ENCODE measurements at regions not wholly inside any gene's neighbourhood (a gene's known extent, or its start where the extent isn't known, plus 50 kb on each side); places are given as distances from the start of the nearest gene placed in this dataset.

GRCh38 chr6:71103641-71104040 lies 146.8 kb upstream of the B3GAT2 start:
- TF ChIP-seq, protein P1, sequence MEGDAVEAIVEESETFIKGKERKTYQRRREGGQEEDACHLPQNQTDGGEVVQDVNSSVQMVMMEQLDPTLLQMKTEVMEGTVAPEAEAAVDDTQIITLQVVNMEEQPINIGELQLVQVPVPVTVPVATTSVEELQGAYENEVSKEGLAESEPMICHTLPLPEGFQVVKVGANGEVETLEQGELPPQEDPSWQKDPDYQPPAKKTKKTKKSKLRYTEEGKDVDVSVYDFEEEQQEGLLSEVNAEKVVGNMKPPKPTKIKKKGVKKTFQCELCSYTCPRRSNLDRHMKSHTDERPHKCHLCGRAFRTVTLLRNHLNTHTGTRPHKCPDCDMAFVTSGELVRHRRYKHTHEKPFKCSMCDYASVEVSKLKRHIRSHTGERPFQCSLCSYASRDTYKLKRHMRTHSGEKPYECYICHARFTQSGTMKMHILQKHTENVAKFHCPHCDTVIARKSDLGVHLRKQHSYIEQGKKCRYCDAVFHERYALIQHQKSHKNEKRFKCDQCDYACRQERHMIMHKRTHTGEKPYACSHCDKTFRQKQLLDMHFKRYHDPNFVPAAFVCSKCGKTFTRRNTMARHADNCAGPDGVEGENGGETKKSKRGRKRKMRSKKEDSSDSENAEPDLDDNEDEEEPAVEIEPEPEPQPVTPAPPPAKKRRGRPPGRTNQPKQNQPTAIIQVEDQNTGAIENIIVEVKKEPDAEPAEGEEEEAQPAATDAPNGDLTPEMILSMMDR (IDR thresholded peaks at IDR 0.05; ENCODE audit: insufficient read depth, low read length, poor library complexity, severe bottlenecking) = no peak
- TF ChIP-seq EZH2phosphoT487 (conservative IDR thresholded peaks at IDR 0.05; ENCODE audit: low read length) = no peak

Measured in SU-DHL-6 (cell line).